HG02981 (cell line): ENCODE measurements at regions not wholly inside any gene's neighbourhood (a gene's known extent, or its start where the extent isn't known, plus 50 kb on each side); places are given as distances from the start of the nearest gene placed in this dataset.

Experiments used
- ATAC-seq: cut with Tn5 transposase; IDR thresholded peaks from one replicate; pipeline ENCODE4 v1.9.1; 2021; ENCODE audit warnings: mild to moderate bottlenecking, moderate library complexity; ENCODE audit not compliant: unreplicated experiment

DNA sequence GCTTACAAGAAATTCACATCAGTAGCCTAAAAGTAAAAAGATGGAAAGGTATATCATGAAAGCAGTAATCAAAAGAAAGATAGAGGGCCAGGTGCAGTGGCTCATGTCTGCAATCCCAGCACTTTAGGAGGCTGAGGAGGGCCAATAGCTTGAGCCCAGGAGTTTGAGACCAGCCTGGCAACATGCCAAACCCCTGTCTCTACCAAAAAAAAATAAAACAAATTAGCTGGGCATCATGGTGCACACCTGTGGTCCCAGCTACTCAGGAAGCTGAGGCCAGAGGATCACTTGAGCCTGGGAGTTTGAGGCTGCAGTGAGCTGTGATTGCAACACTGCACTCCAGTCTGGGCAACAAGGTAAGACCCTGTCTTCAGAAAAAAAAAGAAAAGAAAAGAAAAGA, 55.5 kb downstream of the GSPT2 start:
- ATAC-seq: no peak

DNA sequence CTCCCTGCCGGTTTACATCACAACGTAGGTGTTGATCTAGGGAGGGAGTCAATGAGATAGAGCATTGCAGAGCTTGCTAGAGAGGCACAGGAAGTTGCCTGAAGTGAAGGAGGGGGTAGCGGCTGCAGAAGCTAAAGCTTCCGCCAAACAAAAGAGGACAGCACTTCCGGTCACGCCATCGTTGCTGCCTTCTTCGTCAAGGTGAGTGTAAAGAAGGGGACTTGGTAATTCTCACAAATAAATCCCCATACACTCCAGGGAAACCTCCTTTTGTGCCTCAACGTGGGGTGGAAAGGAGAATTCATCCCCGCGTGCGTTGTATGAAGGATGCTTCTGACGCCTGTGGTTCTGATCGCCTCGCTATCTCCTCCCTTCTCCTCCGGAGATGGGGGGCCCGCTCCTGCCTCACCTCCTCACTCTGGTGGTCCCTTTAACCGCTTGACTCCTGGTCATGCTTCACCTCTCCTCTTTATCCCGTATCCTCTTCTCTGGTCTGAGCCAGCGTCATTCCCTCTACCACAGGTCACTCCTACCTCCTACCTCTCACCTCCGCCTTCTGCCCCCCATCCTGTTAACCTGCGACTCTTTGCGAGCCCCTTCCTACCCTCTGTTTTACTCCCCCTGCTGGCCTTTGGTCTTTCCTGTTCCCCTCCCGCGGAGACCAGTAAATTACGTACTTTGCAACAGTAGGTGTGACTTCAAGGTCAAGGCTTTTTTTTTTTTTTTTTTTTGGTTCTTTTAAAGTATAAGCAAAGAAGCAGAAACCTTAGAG, 59.9 kb downstream of the GSPT2 start:
- peak; percentile 85 for ATAC-seq

DNA sequence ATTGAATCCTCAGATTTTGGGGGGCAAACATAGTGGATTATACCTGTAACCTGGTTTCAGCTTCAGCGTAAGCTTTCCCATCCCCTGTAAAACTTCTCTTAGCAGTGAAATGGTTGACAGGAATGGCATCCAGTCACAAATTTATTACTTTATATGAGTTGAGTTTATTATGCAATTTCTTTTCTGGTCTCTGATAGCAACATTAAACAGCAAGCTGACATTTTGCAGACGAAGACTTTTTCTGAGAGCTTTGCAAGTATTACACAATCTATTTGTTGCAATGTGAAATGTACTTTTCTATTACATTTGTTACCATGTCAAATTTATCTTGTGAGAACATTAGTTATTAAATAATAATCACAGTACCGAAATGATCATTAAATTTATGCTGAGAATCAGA, 60.6 kb downstream of the GSPT2 start:
- no peak for ATAC-seq

DNA sequence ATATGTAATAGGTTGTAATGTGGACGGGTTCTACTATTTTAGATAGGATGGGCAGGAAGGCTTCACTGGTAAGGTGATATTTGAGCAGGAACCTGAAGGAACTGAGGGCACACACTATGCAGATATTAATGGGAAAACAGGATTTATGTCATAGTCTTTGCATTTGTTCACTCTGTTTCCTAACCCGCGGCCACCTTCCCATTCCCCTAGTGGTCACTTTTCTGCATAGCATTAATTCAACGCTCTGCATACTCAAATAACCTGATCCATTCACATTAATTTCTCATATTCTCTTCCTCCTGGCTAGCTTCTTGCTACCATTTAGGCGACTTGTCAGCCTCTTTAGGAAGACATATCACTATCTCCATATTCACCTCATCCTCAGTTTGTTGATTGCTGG, 61.5 kb downstream of the GSPT2 start:
- no peak for ATAC-seq

DNA sequence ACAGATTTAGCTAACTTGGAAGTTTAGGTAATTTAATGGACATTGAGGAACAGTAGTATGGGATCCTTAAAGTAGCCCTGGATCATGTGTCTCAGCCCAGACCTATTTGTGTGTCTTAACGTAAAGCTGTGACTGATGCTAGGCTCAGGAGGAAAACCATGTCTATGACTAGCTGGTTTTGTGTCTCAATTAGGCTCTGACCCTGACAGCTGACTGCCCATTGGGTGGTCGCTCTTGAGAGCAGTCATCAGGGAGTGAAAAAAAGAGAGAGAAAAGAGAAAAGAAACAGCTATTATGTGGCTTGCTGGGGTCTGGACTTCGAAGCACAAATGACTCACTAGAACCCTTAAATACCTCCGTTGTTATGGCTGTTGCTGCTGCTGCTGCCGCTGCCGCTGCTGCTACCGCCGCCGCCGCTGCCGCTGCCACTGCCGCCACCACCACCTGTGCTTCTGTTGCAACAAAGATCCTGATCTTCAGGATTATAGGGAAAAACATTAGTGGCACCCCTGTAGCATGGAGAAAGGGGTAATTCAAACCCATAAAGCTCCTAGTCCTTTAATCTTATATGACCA, 70.7 kb downstream of the GSPT2 start:
- ATAC-seq: no peak

DNA sequence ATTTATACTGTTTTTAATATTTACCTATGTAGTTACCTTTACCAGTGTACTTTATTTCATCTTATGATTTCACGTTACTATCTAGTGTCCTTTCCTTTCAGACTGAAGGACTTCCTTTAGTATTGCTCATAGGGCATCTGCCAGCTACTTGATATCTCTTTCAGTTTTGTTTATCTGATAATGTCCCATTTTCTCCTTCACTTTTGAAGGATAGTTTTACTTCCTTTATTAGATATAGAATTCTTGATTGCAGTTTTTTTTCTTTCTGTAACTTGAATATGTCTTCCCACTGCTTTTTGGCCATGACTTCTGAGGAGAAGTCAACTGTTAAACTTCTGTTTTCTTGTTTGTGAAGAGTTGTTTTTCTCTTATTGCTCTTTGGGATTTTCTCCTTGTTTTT, 69.4 kb upstream of the MAGED1 start:
- no peak for ATAC-seq

DNA sequence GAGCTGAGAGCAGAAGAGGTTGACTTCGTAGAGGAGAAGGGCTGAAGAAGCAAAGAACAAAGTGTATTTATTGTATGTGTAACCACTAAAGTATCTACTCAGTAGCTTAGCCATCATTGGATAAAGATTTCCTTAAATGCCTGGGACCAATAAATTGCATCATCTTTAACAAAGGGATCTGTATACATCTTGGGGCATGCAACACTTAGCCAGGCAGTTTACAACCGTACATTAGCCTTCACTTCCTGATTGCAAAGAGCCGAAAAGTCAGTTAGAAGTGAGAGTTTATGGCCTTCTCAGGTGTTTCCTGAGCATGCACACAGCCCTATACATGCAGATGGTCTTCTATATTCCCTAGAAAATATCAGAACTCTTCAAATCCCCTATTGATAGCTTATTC, 68.0 kb upstream of the MAGED1 start:
- no peak for ATAC-seq

DNA sequence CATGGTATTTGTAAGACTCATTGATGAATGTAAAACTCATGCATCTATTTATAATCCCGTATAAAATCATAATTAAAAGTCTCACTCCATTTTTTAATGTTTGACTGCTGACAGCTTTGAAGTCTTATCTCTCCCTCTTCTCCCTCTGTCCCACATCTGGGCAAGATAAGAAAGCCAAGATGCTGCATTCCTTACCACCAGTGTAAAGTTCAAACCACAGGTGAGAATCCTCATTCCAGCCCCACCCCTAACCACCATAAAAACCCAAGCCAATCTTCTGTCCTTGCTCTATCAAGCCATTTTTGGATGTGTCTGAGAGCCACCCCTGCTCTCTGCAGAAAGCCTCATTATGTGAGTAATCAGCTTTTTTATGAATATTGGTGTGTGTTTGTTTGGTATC, 59.3 kb upstream of the MAGED1 start:
- no peak for ATAC-seq

DNA sequence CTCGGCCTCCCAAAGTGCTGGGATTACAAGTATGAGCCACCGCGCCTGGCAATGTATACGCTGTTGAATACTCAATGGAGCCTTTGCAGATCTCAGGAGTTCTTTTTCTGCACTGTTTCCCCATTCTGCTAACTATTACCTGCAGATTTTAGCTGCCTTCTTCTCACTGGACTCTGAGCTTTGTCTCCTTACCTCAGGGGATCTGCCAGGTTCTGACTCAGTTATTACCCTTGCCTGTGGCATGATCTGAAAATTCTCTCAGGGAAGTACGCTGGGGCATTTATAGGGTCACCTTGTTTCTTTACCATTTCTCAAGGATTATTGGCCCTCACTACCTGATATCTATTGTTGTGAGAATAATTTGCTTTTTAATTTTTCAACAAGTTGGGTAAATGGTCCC, 56.6 kb upstream of the MAGED1 start:
- ATAC-seq: no peak

DNA sequence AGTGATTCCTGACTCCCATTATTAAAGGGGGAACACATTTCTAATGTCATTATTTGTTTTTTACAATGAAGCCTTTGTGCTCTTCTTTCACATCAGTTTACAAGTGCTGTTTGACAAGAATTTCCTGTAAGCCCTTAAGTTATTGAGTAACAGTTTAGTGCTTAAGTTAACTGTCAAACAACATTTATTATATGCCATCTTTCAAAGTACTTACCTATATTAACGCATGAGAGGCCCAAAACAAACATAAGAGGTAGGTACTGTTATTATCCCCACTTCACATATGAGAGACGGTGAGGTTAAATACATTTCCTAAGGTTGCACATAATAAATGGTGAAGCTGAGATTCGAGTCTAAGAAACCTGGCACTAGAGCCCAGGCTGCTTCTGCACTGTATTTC, 56.0 kb upstream of the MAGED1 start:
- ATAC-seq: no peak

DNA sequence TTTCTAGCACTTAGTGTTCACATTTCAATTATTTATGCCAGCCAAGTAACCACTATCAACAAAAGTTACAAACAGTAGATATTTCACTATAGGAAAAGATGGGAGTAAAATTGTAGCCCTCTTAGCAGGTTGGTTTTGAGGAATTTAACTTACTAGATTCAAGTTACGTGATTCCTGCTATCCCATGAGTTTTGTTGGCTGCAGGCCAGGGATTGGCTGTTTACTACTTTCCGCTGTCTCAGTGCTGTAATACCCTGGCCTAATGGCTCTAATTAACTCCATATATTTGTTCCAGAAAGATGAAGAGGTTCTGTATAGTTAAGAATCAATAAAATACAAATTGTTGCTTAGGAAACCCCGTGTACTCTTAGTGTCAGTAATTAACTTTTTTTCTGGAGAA, 55.5 kb upstream of the MAGED1 start:
- no peak for ATAC-seq
